GM18868 (cell line): ENCODE measurements at regions not wholly inside any gene's neighbourhood (a gene's known extent, or its start where the extent isn't known, plus 50 kb on each side); places are given as distances from the start of the nearest gene placed in this dataset.
"Not testable (repeated sequence)": the region's sequence is repeated elsewhere in the genome, so short reads cannot be mapped to it uniquely, and the experiment has no call there.

Experiments used
- ATAC-seq: cut with Tn5 transposase; IDR thresholded peaks from one replicate; pipeline ENCODE4 v1.9.1; 2021; ENCODE audit warnings: mild to moderate bottlenecking, moderate library complexity; ENCODE audit not compliant: unreplicated experiment

GRCh38 chr14:37784827-37785223, 189.4 kb downstream of the TTC6 start:
- ATAC-seq: not testable (repeated sequence)

GRCh38 chr14:37785298-37785697, 189.9 kb downstream of the TTC6 start:
- not testable (repeated sequence) for ATAC-seq

GRCh38 chr14:37786114-37786625, 190.7 kb downstream of the TTC6 start:
- ATAC-seq: not testable (repeated sequence)

GRCh38 chr14:37787879-37788494, 192.6 kb downstream of the TTC6 start:
- no peak for ATAC-seq

GRCh38 chr14:37791384-37792036, 196.1 kb downstream of the TTC6 start:
- ATAC-seq: no peak

GRCh38 chr14:37792124-37792523, 196.7 kb downstream of the TTC6 start:
- no peak for ATAC-seq

DNA sequence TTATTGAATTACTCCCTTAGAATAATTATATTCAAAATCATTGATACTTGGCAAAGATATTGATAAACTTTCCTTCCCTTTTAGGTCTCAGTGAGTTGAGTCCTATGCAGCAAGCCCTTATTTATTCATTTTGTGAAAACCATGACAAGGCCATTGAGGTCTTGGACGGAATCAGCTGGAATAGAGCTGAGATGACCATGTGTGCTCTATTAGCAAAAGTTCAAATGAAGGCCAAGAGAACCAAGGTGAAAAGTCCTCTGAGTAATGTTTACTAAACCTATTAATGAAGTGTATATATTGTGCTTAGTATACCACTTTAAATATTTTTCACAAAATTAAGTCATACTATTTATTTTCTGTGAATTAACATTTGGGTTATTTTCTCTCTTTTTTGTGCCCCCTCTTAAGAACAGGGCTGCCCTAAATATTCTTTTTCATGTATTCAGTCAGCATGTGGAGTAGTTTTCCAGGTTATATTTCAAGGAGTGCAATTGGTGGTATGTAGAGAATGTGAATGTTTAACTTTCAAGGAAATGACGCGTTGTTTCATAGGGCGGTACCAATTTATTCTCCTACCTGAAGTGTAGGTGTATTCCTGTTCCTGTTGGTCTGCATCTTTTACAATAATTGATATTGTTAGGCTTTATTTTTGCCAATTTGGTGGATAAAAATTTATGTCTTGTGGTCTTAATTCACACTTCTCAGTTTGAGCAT, 201.4 kb downstream of the TTC6 start:
- ATAC-seq: no peak

DNA sequence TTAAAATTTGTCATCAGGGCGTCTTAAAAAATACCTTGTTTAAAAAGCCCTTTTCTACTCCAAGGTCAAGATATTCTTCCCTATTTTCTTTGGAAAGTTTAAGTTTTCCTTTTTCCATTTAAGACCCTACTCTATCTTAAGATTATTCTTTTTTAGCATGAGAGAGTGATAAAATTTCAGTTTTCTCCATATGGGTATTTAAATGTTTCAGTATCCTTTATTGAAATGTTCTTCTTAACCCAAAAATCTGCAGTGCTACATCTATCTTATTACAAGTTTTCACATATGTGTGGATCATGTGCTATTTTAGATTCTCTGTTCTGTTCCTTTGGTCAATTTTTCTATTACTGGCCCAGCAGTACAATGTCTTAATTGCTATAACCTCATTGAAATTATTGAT, 202.2 kb downstream of the TTC6 start:
- no peak for ATAC-seq

GRCh38 chr14:37807722-37808121, 212.3 kb downstream of the TTC6 start:
- ATAC-seq: no peak

DNA sequence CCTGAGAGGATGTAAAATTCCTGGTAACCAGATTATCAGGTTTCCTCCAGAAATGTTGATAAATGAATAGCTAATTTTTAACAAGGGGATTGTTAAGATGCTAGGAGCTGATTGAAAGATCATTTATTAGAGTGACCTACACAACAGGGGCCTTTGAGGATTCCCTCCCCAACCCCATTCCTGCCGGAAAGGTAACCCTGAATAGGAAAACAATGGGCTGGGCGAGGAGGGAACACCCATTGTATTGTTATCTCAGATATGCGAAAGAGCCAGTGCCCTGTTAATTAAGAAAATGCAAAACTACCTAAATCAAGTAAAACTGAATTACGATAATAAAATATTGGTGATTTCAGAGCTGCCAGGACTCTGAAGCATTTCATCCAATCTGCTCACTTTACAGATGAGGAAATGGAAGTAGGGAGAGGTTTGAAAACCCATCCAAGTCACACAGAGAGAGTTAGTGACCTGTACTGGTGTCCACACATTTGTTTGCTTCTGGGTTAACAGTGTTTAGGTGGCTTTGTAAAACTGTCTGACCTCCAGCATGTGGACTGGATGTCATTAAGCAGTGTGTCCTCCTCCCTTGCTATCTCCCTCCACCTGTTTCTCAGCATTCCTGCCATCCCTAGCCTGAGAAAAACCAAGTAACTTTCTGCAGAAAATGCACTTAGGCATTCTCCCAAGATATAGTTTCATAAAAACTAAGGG, 214.8 kb downstream of the TTC6 start:
- ATAC-seq: no peak

DNA sequence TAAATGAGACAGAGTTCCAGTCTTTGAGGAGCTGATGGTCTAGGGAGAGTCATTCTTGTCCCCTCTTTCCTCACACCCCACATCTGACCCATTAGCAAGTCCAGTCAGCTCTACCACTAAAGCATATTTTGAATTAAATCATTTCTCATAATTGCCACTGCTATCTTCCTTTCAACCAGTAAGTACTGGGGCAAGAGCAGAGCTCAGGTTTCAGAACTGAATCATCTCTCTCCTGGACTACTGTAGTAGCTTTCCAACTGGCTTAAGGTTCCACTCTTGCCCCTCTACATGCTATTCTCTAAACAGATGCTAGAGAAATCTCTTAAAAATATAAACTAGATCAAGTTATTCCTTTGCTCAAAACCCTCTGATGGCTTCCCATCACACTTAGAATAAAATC, 218.3 kb downstream of the TTC6 start:
- ATAC-seq: no peak

DNA sequence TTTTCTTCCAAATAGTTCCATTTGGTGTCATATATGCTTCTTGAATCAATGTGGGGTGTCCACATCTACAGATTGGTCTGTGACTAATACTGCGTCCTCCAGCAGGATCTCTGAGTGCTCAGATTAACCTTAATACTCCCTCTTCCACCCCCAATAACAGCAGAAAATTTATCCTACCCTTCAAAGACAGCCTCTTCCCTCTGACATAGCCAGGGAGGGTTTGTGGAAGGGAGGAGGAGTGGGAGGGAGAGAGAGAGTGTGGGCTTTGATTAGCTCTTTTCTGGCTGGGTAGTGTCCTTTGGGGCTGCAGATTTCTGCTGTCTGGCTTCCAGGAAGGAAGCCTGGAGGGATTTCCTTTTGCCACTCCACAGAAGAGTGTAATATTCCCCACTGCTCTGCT, 220.7 kb downstream of the TTC6 start:
- ATAC-seq: no peak

DNA sequence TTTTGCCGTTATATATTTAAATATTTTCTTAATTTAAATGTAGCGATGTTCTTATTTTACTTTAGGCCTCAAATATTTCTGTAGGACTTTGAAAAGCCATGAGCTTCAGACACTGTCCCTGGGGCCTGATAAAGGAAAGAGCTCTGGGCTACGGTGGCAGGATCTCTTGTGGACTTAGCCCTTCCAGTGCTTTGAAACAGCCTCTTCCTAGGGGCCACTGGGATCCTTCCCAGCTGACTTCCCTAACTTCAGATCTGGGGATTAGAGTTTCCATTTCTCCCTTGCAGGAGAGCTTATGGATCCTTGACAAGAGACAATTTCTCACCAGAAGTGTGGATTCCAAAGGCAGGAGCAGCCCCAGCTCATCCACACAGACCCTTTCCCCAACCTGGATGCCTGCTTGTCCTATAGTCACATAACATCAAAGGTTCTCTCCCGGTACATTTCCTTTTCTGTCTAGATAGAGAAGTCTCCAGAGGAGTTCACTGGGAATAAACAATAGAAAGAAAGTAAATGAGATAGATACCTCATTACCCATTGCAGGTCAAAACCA, 221.4 kb downstream of the TTC6 start:
- no peak for ATAC-seq

- no peak for ATAC-seq
Observed at GRCh38 chr14:37819155-37820015, 224.0 kb downstream of the TTC6 start.

DNA sequence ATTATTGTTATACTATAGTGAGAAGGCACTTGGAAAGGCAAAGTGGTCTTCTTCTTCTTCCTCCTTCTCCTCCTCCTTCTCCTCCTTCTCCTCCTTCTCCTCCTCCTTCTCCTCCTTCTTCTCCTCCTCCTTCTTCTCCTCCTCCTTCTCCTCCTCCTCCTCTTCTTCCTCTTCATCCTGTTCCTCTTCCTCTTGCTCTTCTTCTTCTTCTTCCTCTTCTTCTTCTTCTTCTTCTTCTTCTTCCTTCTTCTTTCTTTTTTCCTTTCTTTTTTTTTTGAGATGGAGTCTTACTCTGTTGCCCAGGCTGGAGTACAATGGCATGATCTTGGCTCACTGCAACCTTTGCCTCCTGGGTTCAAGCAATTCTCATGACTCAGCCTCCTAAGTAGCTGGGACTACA, 225.4 kb downstream of the TTC6 start:
- not testable (repeated sequence) for ATAC-seq

- ATAC-seq: no peak
Observed at GRCh38 chr14:37824939-37825712, 229.7 kb downstream of the TTC6 start.

- ATAC-seq: no peak
Observed at GRCh38 chr14:37826869-37827268, 231.4 kb downstream of the TTC6 start.

- ATAC-seq: no peak
Observed at GRCh38 chr14:37830271-37830670, 234.8 kb downstream of the TTC6 start.

DNA sequence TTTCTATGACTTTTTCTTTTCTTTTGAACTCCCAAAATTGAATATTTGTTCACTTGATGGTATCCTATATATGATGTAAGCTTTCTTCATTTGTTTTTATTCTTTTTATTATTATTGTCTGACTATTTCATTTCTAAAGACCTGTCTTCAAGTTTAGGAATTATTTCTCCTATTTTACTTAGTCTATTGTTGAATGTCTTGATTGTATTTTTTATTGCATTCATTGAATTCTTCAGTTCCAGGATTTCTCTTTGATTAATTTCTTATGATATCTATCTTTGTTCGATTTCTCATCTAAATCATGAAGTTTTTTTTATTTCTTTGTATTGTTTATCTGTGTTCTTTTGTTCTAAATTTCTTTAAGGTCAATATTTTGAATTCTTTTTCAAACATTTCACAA, 238.8 kb downstream of the TTC6 start:
- ATAC-seq: no peak
